NCI-H1105 (cell line): ENCODE measurements at regions not wholly inside any gene's neighbourhood (a gene's known extent, or its start where the extent isn't known, plus 50 kb on each side); places are given as distances from the start of the nearest gene placed in this dataset.
"Not testable (repeated sequence)": the region's sequence is repeated elsewhere in the genome, so short reads cannot be mapped to it uniquely, and the experiment has no call there.

Source experiments
- DNase-seq: peaks from one replicate; lab custom pipeline; 2025; lab: John Stamatoyannopoulos, UW

- no peak for DNase-seq
Measured at GRCh38 chr4:148857973-148858534, 415.8 kb upstream of the NR3C2 start.

- DNase-seq = no peak
Measured at GRCh38 chr4:148857239-148857972, 415.2 kb upstream of the NR3C2 start.

- no peak for DNase-seq
Measured at GRCh38 chr4:148854203-148854602, 412.0 kb upstream of the NR3C2 start.

GRCh38 chr4:148852092-148852699, 410.0 kb upstream of the NR3C2 start:
- no peak for DNase-seq

- DNase-seq = no peak
Measured at GRCh38 chr4:148850257-148850995, 408.2 kb upstream of the NR3C2 start.

- DNase-seq = no peak
Measured at GRCh38 chr4:148849581-148849980, 407.4 kb upstream of the NR3C2 start.

GRCh38 chr4:148847544-148848255, 405.5 kb upstream of the NR3C2 start:
- no peak for DNase-seq

- DNase-seq = no peak
Measured at GRCh38 chr4:148845609-148846008, 403.4 kb upstream of the NR3C2 start.

- DNase-seq = no peak
Measured at GRCh38 chr4:148843625-148844024, 401.4 kb upstream of the NR3C2 start.

GRCh38 chr4:148842843-148843242, 400.6 kb upstream of the NR3C2 start:
- DNase-seq = no peak

GRCh38 chr4:148837571-148837970, 395.4 kb upstream of the NR3C2 start:
- DNase-seq = not testable (repeated sequence)

- no peak for DNase-seq
Measured at GRCh38 chr4:148834804-148835631, 392.8 kb upstream of the NR3C2 start.

- no peak for DNase-seq
Measured at GRCh38 chr4:148831945-148832344, 389.7 kb upstream of the NR3C2 start.

- no peak for DNase-seq
Measured at GRCh38 chr4:148828291-148828690, 386.1 kb upstream of the NR3C2 start.

- no peak for DNase-seq
Measured at GRCh38 chr4:148827781-148828180, 385.6 kb upstream of the NR3C2 start.

- no peak for DNase-seq
Measured at GRCh38 chr4:148823419-148823769, 381.2 kb upstream of the NR3C2 start.

- DNase-seq = no peak
Measured at GRCh38 chr4:148822572-148823418, 380.6 kb upstream of the NR3C2 start.

GRCh38 chr4:148814030-148814429, 371.8 kb upstream of the NR3C2 start:
- no peak for DNase-seq

- no peak for DNase-seq
Measured at GRCh38 chr4:148813289-148813688, 371.1 kb upstream of the NR3C2 start.

GRCh38 chr4:148812101-148812500, 369.9 kb upstream of the NR3C2 start:
- no peak for DNase-seq
